Fibroblast of the aortic adventitia (primary cell): ENCODE measurements at regions not wholly inside any gene's neighbourhood (a gene's known extent, or its start where the extent isn't known, plus 50 kb on each side); places are given as distances from the start of the nearest gene placed in this dataset.

Experiments
- DNase-seq: peaks from one replicate; pipeline ENCODE4 v3.0.0-alpha.2; 2010; ENCODE audit warnings: low read depth
- H3K4me3 ChIP-seq: 2 replicates; pipeline ENCODE4 v1.5.1; 2011; ENCODE audit warnings: low read depth, mild to moderate bottlenecking, control low read depth, low read length, moderate library complexity
- CTCF ChIP-seq: IDR thresholded peaks from 2 replicates; pipeline ENCODE4 v1.5.1; 2011; ENCODE audit warnings: mild to moderate bottlenecking, low read length, control low read depth, inconsistent platforms; ENCODE audit not compliant: insufficient read depth

- TF ChIP-seq CTCF = no peak
- H3K4me3 ChIP-seq = no peak overlapping the region
- no peak for DNase-seq
Measured at GRCh38 chr18:76644580-76644979, 149.5 kb upstream of the ZNF516 start.

- no peak for DNase-seq
- no peak for TF ChIP-seq CTCF
- no peak overlapping the region for H3K4me3 ChIP-seq
Measured at GRCh38 chr18:76643996-76644395, 149.0 kb upstream of the ZNF516 start.

- no peak for TF ChIP-seq CTCF
- DNase-seq = no peak
- no peak overlapping the region for H3K4me3 ChIP-seq
Measured at GRCh38 chr18:76643199-76643598, 148.2 kb upstream of the ZNF516 start.

- H3K4me3 ChIP-seq = no peak overlapping the region
- no peak for DNase-seq
- TF ChIP-seq CTCF = no peak
Measured at GRCh38 chr18:76640438-76640837, 145.4 kb upstream of the ZNF516 start.

GRCh38 chr18:76634564-76634963, 139.5 kb upstream of the ZNF516 start:
- no peak overlapping the region for H3K4me3 ChIP-seq
- no peak for TF ChIP-seq CTCF
- DNase-seq = no peak

GRCh38 chr18:76633588-76634269, 138.7 kb upstream of the ZNF516 start:
- no peak for TF ChIP-seq CTCF
- DNase-seq = no peak
- no peak overlapping the region for H3K4me3 ChIP-seq

- TF ChIP-seq CTCF = no peak
- no peak overlapping the region for H3K4me3 ChIP-seq
- DNase-seq = no peak
Measured at GRCh38 chr18:76627444-76627843, 132.4 kb upstream of the ZNF516 start.
